Stimulated activated CD4-positive, alpha-beta T cell treated with anti-CD3 and anti-CD28 coated beads, TNF-alpha, amount 100 ng/mL, for 1 hour (primary cell): ENCODE measurements at regions not wholly inside any gene's neighbourhood (a gene's known extent, or its start where the extent isn't known, plus 50 kb on each side); places are given as distances from the start of the nearest gene placed in this dataset.

Experiments used
- DNase-seq, 3 donors: peaks; one replicate each; pipeline ENCODE4 v3.0.0-alpha.2; 2020; ENCODE audit warnings: low read depth in 3 of 3, low spot score in 1 of 3

- DNase-seq, result no peak
Observed at GRCh38 chr14:101347893-101348777, 213.2 kb upstream of the DIO3 start.

GRCh38 chr14:101349108-101349507 is 212.2 kb upstream of the DIO3 start:
- DNase-seq, result no peak

- DNase-seq, result no peak
Observed at GRCh38 chr14:101350021-101350420, 211.3 kb upstream of the DIO3 start.

- DNase-seq, result no peak
Observed at GRCh38 chr14:101350691-101351090, 210.6 kb upstream of the DIO3 start.

- DNase-seq, result no peak
Observed at GRCh38 chr14:101351146-101351545, 210.1 kb upstream of the DIO3 start.

GRCh38 chr14:101351769-101352168 is 209.5 kb upstream of the DIO3 start:
- no peak for DNase-seq

GRCh38 chr14:101352567-101352966 is 208.7 kb upstream of the DIO3 start:
- DNase-seq, result no peak

- no peak for DNase-seq
Observed at GRCh38 chr14:101353422-101353821, 207.9 kb upstream of the DIO3 start.

- DNase-seq, result no peak
Observed at GRCh38 chr14:101354726-101355125, 206.6 kb upstream of the DIO3 start.

- no peak for DNase-seq
Observed at GRCh38 chr14:101355284-101355683, 206.0 kb upstream of the DIO3 start.

- no peak for DNase-seq
Observed at GRCh38 chr14:101357038-101357437, 204.3 kb upstream of the DIO3 start.

GRCh38 chr14:101357559-101358319 is 203.6 kb upstream of the DIO3 start:
- no peak for DNase-seq

- no peak for DNase-seq
Observed at GRCh38 chr14:101358320-101359125, 202.8 kb upstream of the DIO3 start.

- no peak for DNase-seq
Observed at GRCh38 chr14:101359221-101360053, 201.9 kb upstream of the DIO3 start.

- DNase-seq, result no peak
Observed at GRCh38 chr14:101360054-101360911, 201.0 kb upstream of the DIO3 start.

- DNase-seq, result no peak
Observed at GRCh38 chr14:101361044-101361443, 200.3 kb upstream of the DIO3 start.

- DNase-seq, result no peak
Observed at GRCh38 chr14:101361451-101362433, 199.6 kb upstream of the DIO3 start.

GRCh38 chr14:101362529-101363260 is 198.6 kb upstream of the DIO3 start:
- no peak for DNase-seq
